GM12892 (cell line): ENCODE measurements at regions not wholly inside any gene's neighbourhood (a gene's known extent, or its start where the extent isn't known, plus 50 kb on each side); places are given as distances from the start of the nearest gene placed in this dataset.

Experiments used
- POLR2A ChIP-seq: IDR thresholded peaks from 2 replicates; pipeline ENCODE4 v1.6.1; 2011; ENCODE audit warnings: low read depth, low read length, control low read depth
- TAF1 ChIP-seq: IDR thresholded peaks from 2 replicates; pipeline ENCODE4 v1.6.1; 2011; ENCODE audit warnings: low read depth, mild to moderate bottlenecking, control low read depth, low read length, borderline replicate concordance

DNA sequence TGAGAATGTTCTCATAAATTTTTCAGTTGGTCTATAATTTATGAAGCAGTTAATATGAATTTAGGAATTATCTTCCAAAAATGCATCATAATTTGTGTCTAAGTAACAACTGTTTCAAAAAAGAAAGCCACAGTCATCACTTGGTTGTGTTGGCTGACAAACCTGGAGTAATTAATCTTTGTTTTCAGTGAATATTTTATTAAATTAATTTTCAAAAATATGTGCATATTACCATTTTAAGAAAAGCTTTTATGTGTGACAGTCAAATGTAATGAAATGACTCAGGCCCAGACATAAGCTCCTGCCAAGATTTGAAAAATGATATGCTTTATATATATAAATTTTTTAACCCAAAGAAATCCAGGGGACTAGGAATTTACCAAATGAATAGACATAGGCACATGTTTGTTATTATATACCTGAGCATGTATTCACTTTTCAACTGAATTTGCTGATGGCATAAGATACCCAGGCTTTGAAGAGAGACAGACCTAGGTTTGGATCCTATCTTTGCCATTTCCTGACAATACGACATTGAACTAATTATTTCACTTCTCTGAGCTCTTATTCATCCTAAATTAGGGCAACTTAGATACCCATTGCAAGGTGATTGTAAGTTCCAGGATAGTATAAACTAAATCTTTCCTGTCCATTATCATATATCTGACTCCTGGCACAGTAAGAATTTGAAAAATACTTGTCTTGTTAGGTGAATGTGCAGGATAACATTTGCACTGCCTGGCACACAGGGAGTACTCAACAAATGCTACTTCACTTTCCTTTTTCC is 729.5 kb upstream of the ADGRL2 start:
- TF ChIP-seq POLR2A (no peak), TAF1 (no peak)
